OCI-LY7 (cell line): ENCODE measurements at regions not wholly inside any gene's neighbourhood (a gene's known extent, or its start where the extent isn't known, plus 50 kb on each side); places are given as distances from the start of the nearest gene placed in this dataset.
"Not testable (repeated sequence)": the region's sequence is repeated elsewhere in the genome, so short reads cannot be mapped to it uniquely, and the experiment has no call there.

Experiments
- BruUV-seq: library from RNA; stranded (reverse); fragments of 400-500 nt; replicated peaks from 2 replicates; lab custom pipeline; 2021; lab: Mats Ljungman, UMichigan
- CTCF ChIA-PET: fragments of 300-600 bp; sonication (Branson Sonifier 250); formaldehyde crosslinking; loops from one replicate; lab custom pipeline; 2022; ENCODE audit warnings: antibody characterized with exemption; ENCODE audit not compliant: unreplicated experiment; lab: Charles Lee
- POLR2A ChIA-PET: fragments of 300-600 bp; sonication (Branson Sonifier 250); formaldehyde crosslinking; loops from one replicate; lab custom pipeline; 2022; ENCODE audit warnings: antibody characterized with exemption; lab: Charles Lee
- DNase-seq: peaks from one replicate; pipeline ENCODE4 v3.0.0-alpha.2; 2015; ENCODE audit warnings: low spot score
- H2AFZ ChIP-seq: fragments of 200-600 bp; sonication (generic), shearing (Covaris generic); 2 replicates; pipeline ENCODE4 v1.6.1; 2014; ENCODE audit warnings: mild to moderate bottlenecking, antibody characterized with exemption, low read length, moderate library complexity
- H3K27ac ChIP-seq: fragments of 200-600 bp; sonication (generic); 2 replicates; pipeline ENCODE4 v1.5.1; 2014; ENCODE audit warnings: mixed run types, low read depth, mild to moderate bottlenecking, moderate library complexity, low read length, inconsistent platforms; ENCODE audit not compliant: poor library complexity, severe bottlenecking
- H3K36me3 ChIP-seq: fragments of 200-600 bp; sonication (generic); 2 replicates; pipeline ENCODE4 v1.6.1; 2014; ENCODE audit warnings: mild to moderate bottlenecking, antibody characterized with exemption, low read length, moderate library complexity, mixed read lengths; ENCODE audit not compliant: insufficient read depth
- H3K4me1 ChIP-seq: fragments of 200-600 bp; sonication (generic); 2 replicates; pipeline ENCODE4 v1.5.1; 2014; ENCODE audit warnings: mild to moderate bottlenecking, low read length; ENCODE audit not compliant: insufficient read depth, poor library complexity, severe bottlenecking
- H3K4me2 ChIP-seq: fragments of 200-600 bp; sonication (generic); 2 replicates; pipeline ENCODE4 v1.6.1; 2014; ENCODE audit warnings: mild to moderate bottlenecking, low read length
- H3K4me3 ChIP-seq: fragments of 200-600 bp; sonication (generic); 2 replicates; pipeline ENCODE4 v1.5.1; 2014; ENCODE audit warnings: mild to moderate bottlenecking, low read depth, low read length; ENCODE audit not compliant: poor library complexity, severe bottlenecking
- H3K79me2 ChIP-seq: fragments of 200-600 bp; sonication (generic); 2 replicates; pipeline ENCODE4 v1.6.1; 2016; ENCODE audit warnings: low read depth, mild to moderate bottlenecking, low read length, moderate library complexity, mixed read lengths; ENCODE audit not compliant: insufficient read depth
- H3K9me2 ChIP-seq: fragments of 200-600 bp; sonication (generic); 2 replicates; pipeline ENCODE4 v1.6.1; 2016; ENCODE audit warnings: mild to moderate bottlenecking, low read length, mixed read lengths; ENCODE audit not compliant: insufficient read depth
- H3K9me3 ChIP-seq: fragments of 200-600 bp; sonication (generic); 2 replicates; pipeline ENCODE4 v1.6.1; 2014; ENCODE audit warnings: mild to moderate bottlenecking, mixed run types, low read length, mixed read lengths
- H4K20me1 ChIP-seq: fragments of 200-600 bp; sonication (generic); 2 replicates; pipeline ENCODE4 v1.6.1; 2014; ENCODE audit warnings: mild to moderate bottlenecking, antibody characterized with exemption, low read length, moderate library complexity, mixed read lengths; ENCODE audit not compliant: insufficient read depth
- EZH2phosphoT487 ChIP-seq: fragments of 200-600 bp; sonication (generic); IDR thresholded peaks from 2 replicates; pipeline ENCODE4 v1.6.1; 2018; ENCODE audit warnings: low read depth, borderline replicate concordance, mild to moderate bottlenecking, mixed run types, antibody characterized with exemption, low read length, moderate library complexity, mixed read lengths
- intact Hi-C: fragments of 100-400 bp; cut with micrococcal nuclease; formaldehyde crosslinking; loops from one replicate; pipeline ENCODE4 v1.10.0; 2022; ENCODE audit not compliant: unreplicated experiment
- TF ChIP-seq, protein P1 (sequence below): fragments of 200-600 bp; sonication (generic); conservative IDR thresholded peaks from 2 replicates; pipeline ENCODE4 v1.5.1; 2014; ENCODE audit warnings: mild to moderate bottlenecking, antibody characterized with exemption, low read length, moderate library complexity, mixed read lengths

DNA sequence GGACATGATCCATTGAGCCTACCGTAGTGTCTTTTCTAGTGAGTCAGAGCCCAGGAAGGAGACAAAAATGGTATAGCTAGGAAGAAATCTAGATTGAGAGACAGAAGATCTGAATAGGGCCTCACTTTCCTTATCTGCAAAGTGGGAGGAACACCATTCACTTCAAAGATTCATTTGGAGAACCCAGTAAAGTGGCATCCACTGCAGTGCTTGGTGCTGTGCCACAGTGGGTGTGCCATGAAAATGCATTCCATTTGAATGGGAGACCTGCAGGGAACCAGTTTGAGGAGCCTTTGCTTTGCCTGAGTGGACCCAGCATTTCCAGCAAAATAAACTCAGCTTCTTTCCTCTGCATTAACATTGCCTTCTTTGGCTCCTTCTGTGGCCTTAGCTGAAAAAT, 470.5 kb upstream of the CADM1 start:
- no peak overlapping the region for H3K4me3 ChIP-seq
- no peak overlapping the region; the same call in 1 of the 2 replicates for H2AFZ ChIP-seq
- CTCF ChIA-PET, result no interaction called here

DNA sequence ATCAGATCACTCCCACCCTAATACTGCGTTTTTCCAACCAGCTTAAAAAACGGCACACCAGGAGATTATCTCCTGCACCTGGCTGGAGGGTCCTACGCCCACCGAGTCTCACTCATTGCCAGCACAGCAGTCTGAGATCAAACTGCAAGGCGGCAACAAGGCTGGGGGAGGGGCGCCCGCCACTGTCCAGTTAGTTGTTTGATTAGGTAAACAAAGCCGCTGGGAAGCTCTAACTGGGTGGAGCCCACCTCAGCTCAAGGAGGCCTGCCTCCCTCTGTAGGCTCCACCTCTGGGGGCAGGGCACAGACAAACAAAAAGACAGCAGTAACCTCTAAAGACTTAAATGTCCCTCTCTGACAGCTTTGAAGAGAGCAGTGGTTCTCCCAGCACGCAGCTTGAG, 463.0 kb upstream of the CADM1 start:
- DNase-seq, H3K27ac ChIP-seq, POLR2A ChIA-PET, H3K79me2 ChIP-seq, BruUV-seq, H3K4me3 ChIP-seq, intact Hi-C loops, H3K9me3 ChIP-seq, H2AFZ ChIP-seq, H3K9me2 ChIP-seq, H3K4me2 ChIP-seq, H3K36me3 ChIP-seq, H3K4me1 ChIP-seq, H4K20me1 ChIP-seq: not testable (repeated sequence)
- CTCF ChIA-PET, result interaction anchor here (0.6 kb wide), 1 partner anchor 205 kb away, joined by 3 read pairs; no protein-coding TSS in a partner anchor

More for the DNA sequence above, 470.5 kb upstream of the CADM1 start:
- Histone ChIP-seq H3K36me3 (no peaks in the 10 kb centered on the region), H3K9me2 (no peaks in the 10 kb centered on the region), H4K20me1 (no peaks in the 10 kb centered on the region), H3K9me3 (no peaks in the 10 kb centered on the region), H3K79me2 (no peaks in the 10 kb centered on the region), H3K27ac (no peak overlapping the region), H3K4me1 (no peaks in the 10 kb centered on the region), H3K4me2 (no peak overlapping the region)
- TF ChIP-seq, protein P1, sequence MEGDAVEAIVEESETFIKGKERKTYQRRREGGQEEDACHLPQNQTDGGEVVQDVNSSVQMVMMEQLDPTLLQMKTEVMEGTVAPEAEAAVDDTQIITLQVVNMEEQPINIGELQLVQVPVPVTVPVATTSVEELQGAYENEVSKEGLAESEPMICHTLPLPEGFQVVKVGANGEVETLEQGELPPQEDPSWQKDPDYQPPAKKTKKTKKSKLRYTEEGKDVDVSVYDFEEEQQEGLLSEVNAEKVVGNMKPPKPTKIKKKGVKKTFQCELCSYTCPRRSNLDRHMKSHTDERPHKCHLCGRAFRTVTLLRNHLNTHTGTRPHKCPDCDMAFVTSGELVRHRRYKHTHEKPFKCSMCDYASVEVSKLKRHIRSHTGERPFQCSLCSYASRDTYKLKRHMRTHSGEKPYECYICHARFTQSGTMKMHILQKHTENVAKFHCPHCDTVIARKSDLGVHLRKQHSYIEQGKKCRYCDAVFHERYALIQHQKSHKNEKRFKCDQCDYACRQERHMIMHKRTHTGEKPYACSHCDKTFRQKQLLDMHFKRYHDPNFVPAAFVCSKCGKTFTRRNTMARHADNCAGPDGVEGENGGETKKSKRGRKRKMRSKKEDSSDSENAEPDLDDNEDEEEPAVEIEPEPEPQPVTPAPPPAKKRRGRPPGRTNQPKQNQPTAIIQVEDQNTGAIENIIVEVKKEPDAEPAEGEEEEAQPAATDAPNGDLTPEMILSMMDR, result no peak
- TF ChIP-seq EZH2phosphoT487, result no peak
- BruUV-seq, result no TSS peak
- intact Hi-C loops, result no loop called here
- POLR2A ChIA-PET, result interaction anchor here (0.6 to 1.8 kb wide), 3 partner anchors 13 to 248 kb away, joined by 3 to 4 read pairs (median 4); no protein-coding TSS in a partner anchor
- no peak for DNase-seq

DNA sequence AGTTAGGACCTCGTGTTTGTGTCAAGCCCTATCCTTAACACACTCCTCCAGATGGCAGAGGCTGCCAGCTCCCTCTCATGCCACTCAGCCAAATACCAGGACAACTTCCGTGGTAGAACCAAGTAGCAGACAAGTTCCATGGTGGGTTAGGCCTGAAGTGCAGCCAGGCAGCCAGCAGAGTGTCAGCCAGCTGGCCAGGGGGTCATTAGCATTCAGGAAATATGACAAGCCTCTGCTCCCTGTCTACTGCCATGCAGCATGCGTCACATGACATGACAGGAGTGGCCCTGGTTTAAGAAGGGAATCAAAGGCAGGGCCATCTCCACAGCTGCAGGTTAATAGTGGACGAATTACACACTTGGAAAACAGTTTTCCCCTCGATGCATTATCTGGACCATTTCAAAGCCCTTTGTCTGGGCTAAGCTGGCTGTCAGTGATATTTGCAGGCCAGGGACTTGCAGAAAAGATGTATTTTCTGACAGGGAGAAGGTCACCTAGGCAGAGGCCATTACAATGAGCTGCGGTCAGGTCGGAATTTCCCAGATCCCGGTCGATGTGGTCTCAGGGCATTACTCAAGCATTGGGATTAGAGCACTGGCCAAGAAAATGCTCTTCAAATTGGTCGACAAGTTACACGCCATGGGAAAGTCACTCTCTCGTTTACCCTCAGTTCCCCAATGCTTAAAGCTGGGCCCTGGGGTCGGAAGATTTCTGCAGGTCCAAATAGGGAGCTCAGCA, 461.7 kb upstream of the CADM1 start:
- no TSS peak for BruUV-seq
- intact Hi-C loops, result no loop called here
- ChIA-PET POLR2A (no interaction called here), CTCF (no interaction called here)
- Histone ChIP-seq H3K9me3 (no peaks in the 10 kb centered on the region), H3K4me1 (no peaks in the 10 kb centered on the region), H3K4me2 (no peak overlapping the region), H3K4me3 (no peak overlapping the region), H2AFZ (no peak overlapping the region), H4K20me1 (no peaks in the 10 kb centered on the region), H3K36me3 (no peaks in the 10 kb centered on the region), H3K9me2 (no peaks in the 10 kb centered on the region), H3K79me2 (no peaks in the 10 kb centered on the region), H3K27ac (no peak overlapping the region)
- TF ChIP-seq, protein P1, result no peak
- no peak for TF ChIP-seq EZH2phosphoT487
- no peak for DNase-seq
